Osteocyte (in vitro differentiated cells): ENCODE measurements at regions not wholly inside any gene's neighbourhood (a gene's known extent, or its start where the extent isn't known, plus 50 kb on each side); places are given as distances from the start of the nearest gene placed in this dataset.

Source experiments
- DNase-seq: peaks from one replicate; pipeline ENCODE4 v3.0.0; 2021; ENCODE audit warnings: mixed read lengths; ENCODE audit not compliant: unreplicated experiment; ENCODE audit errors: extremely low spot score
- H3K27ac Mint-ChIP-seq: one replicate; pipeline ENCODE4 v1.8.0; 2021; ENCODE audit warnings: mild to moderate bottlenecking, mixed read lengths; ENCODE audit not compliant: unreplicated experiment
- H3K27me3 Mint-ChIP-seq: one replicate; pipeline ENCODE4 v1.8.0; 2021; ENCODE audit warnings: mixed read lengths; ENCODE audit not compliant: unreplicated experiment
- H3K36me3 Mint-ChIP-seq: one replicate; pipeline ENCODE4 v1.8.0; 2021; ENCODE audit warnings: mixed read lengths; ENCODE audit not compliant: unreplicated experiment
- H3K4me1 Mint-ChIP-seq: one replicate; pipeline ENCODE4 v1.8.0; 2021; ENCODE audit warnings: mixed read lengths; ENCODE audit not compliant: unreplicated experiment
- H3K4me3 Mint-ChIP-seq: one replicate; pipeline ENCODE4 v1.8.0; 2021; ENCODE audit warnings: mild to moderate bottlenecking, moderate library complexity, mixed read lengths; ENCODE audit not compliant: unreplicated experiment
- H3K9me3 Mint-ChIP-seq: one replicate; pipeline ENCODE4 v1.8.0; 2021; ENCODE audit warnings: mixed read lengths; ENCODE audit not compliant: unreplicated experiment
- CTCF ChIP-seq: fragments of 200-600 bp; sonication (generic); IDR thresholded peaks from 2 replicates; pipeline ENCODE4 v1.5.0; 2021; ENCODE audit warnings: antibody characterized with exemption, mild to moderate bottlenecking, moderate library complexity

- no peak for TF ChIP-seq CTCF
- H3K4me1 Mint-ChIP-seq: no peaks in the 10 kb centered on the region
- no peak overlapping the region for H3K4me3 Mint-ChIP-seq
- no peaks in the 10 kb centered on the region for H3K27me3 Mint-ChIP-seq
- no peak overlapping the region for H3K27ac Mint-ChIP-seq
- no peak for DNase-seq
- no peaks in the 10 kb centered on the region for H3K36me3 Mint-ChIP-seq
- H3K9me3 Mint-ChIP-seq: peaks cover 34% of the 10 kb centered on the region
These were observed 205.6 kb upstream of the GJB5 start for GRCh38 chr1:34549199-34549598.

GRCh38 chr1:34578306-34578705, 176.5 kb upstream of the GJB5 start:
- no peak for DNase-seq
- no peak overlapping the region for H3K27ac Mint-ChIP-seq
- H3K9me3 Mint-ChIP-seq: peaks cover 36% of the 10 kb centered on the region
- H3K4me1 Mint-ChIP-seq: no peaks in the 10 kb centered on the region
- no peak for TF ChIP-seq CTCF
- no peak overlapping the region for H3K4me3 Mint-ChIP-seq
- no peaks in the 10 kb centered on the region for H3K27me3 Mint-ChIP-seq
- no peaks in the 10 kb centered on the region for H3K36me3 Mint-ChIP-seq

- Mint-ChIP-seq H3K4me1 (no peaks in the 10 kb centered on the region), H3K27ac (no peak overlapping the region), H3K4me3 (no peak overlapping the region), H3K36me3 (no peaks in the 10 kb centered on the region), H3K27me3 (no peaks in the 10 kb centered on the region), H3K9me3 (peaks cover 35% of the 10 kb centered on the region)
- no peak for TF ChIP-seq CTCF
- DNase-seq: no peak
These were observed 172.5 kb upstream of the GJB5 start for GRCh38 chr1:34582356-34582755.

- DNase-seq: no peak
- Mint-ChIP-seq H3K27me3 (no peaks in the 10 kb centered on the region), H3K27ac (no peak overlapping the region), H3K36me3 (no peaks in the 10 kb centered on the region), H3K4me3 (no peak overlapping the region), H3K9me3 (peaks cover 4% of the 10 kb centered on the region), H3K4me1 (no peaks in the 10 kb centered on the region)
- TF ChIP-seq CTCF: no peak
These were observed 167.1 kb upstream of the GJB5 start for GRCh38 chr1:34587761-34588160.

- Mint-ChIP-seq H3K27me3 (no peaks in the 10 kb centered on the region), H3K4me1 (no peaks in the 10 kb centered on the region), H3K27ac (no peak overlapping the region), H3K4me3 (no peak overlapping the region), H3K9me3 (no peaks in the 10 kb centered on the region), H3K36me3 (no peaks in the 10 kb centered on the region)
- TF ChIP-seq CTCF: no peak
- DNase-seq: no peak
These were observed 164.6 kb upstream of the GJB5 start for GRCh38 chr1:34590211-34590623.
